ENCODE measurements at regions not wholly inside any gene's neighbourhood (a gene's known extent, or its start where the extent isn't known, plus 50 kb on each side); places are given as distances from the start of the nearest gene placed in this dataset.

- DNase-seq: no peak
Observed at GRCh38 chr14:55949708-55950107, 168.5 kb upstream of the PELI2 start.

DNA sequence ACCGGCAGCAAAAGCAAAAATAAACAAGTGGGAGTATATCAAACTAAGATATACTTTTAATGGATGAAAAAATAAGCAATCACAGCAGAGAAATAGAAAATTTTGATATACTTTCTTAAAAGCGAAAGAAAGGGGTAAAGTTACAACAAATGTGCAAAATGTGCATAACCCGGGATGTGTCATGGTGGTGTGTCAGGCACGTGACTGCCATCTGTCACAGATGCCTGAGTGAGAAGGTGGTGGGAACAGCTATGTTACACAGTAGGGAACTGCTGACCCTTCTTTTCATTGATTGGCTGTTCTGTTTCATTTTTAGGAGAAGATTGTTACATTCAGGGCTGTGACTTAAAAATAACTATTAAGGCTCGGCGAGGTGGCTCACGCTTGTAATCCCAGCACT lies 168.1 kb upstream of the PELI2 start:
- no peak for DNase-seq

- DNase-seq: no peak
Observed at GRCh38 chr14:55951341-55952206, 166.6 kb upstream of the PELI2 start.

- DNase-seq: no peak
Observed at GRCh38 chr14:55954108-55954507, 164.1 kb upstream of the PELI2 start.

DNA sequence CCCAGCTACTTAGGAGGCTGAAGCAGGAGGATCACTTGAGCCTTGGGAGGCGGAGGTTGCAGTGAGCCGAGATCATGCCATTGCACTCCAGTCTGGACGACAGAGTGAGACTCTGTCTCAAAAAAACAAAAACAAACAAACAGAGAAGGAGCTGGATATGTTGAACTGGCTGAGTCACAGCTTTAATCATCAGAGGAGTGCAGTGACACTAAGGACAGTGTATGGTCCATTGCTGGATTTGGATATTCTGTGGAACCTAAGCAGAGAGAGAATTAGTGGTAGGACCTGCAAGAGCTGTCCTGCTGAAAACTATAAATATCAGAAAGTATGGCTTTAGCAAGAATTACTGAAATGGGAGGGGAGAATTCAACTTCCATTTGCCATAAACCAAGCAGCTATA lies 163.0 kb upstream of the PELI2 start:
- no peak for DNase-seq

GRCh38 chr14:55957950-55958349 lies 160.3 kb upstream of the PELI2 start:
- no peak for DNase-seq

DNA sequence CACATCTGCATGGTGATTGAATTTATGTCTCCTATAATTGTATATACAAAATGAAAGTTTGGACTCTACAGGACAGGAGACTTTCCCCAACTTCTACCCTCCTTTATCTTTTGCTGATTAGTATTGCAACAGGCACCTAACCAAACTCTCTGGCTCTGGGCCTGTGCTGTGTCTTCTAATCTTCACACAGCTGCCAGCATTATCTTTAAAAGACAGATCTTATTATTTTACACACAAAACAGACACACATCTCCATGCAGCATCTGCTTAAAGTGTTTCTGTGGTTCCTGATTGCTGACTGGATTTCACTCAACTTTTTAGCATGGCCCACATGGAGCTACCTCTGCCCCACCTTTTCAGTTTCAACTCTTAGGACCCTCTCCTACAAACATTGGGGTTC lies 154.9 kb upstream of the PELI2 start:
- no peak for DNase-seq

DNA sequence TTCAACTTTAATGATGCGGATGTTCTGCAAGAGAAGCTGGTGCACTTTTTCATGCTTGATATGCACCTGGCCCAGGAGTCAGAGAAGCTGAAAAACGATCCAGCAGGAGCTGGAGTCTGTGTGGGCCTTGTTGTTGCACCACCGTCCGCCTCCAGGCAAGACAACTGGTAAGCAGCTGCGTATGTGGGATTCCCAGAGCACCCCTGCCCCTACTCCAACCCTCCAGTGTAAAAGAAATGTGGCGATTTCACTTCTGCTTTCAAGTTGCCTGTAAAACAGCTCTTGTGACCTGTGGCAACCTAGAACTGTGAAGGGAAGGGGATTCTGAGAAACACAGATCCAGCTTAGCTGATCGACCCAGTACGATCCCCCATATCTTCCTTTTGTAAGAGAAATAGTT lies 154.1 kb upstream of the PELI2 start:
- no peak for DNase-seq

DNA sequence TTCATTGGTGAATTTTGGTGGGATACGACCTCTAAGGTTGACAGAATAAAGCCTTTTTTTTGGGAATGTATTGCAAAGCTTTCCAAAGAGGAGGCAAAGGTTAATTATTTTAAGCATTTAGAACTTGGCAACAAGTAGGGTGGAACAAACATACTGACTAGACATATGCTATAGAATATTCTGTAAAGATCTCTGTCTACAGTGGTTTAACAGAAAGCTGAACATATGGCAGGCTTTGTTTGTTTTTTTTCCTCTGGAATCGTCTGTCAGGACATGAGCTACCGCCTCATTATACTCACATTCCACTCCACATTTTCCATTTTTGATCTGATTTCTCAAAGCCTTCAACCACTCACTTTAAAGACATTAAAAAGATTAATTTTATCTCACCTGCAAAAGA lies 153.4 kb upstream of the PELI2 start:
- no peak for DNase-seq

DNA sequence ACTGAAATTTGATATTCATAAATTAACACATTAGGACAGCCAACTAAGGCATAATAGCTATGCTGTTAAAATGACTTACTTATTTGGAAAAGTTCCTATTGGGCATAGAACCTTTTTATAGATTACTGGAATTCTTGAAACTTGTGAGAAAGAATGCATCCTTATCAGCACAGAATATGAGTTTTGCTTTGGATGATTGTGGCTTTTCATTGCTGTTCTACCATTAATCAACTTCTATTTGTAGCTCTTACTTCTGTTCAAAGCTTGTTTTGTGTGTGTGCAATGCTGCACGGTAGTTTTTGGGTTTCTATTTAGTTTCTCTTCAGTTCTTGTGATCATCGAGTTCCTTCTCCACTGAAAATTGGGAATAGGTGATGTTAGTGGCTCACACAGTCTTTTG lies 152.4 kb upstream of the PELI2 start:
- DNase-seq: no peak

DNA sequence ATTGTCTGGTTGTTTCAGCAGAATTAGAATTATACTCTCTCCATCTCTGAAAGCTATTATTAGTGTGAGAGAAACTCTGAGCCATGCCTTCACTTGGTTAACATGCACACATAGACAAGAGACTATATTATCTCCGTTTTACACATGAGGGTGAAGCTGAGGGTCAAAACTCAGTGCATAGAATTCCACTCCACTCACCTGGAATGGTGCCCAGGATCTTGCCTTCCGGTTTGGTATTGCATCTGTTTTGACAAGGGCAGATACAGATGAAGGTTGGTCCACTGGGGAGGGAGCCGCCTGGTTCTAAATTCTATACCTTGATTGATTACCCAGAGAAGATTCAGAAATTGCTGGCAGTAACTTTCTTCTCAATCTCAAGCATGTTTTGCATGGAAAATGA lies 149.5 kb upstream of the PELI2 start:
- DNase-seq: no peak

GRCh38 chr14:55973285-55973800 lies 144.9 kb upstream of the PELI2 start:
- no peak for DNase-seq

DNA sequence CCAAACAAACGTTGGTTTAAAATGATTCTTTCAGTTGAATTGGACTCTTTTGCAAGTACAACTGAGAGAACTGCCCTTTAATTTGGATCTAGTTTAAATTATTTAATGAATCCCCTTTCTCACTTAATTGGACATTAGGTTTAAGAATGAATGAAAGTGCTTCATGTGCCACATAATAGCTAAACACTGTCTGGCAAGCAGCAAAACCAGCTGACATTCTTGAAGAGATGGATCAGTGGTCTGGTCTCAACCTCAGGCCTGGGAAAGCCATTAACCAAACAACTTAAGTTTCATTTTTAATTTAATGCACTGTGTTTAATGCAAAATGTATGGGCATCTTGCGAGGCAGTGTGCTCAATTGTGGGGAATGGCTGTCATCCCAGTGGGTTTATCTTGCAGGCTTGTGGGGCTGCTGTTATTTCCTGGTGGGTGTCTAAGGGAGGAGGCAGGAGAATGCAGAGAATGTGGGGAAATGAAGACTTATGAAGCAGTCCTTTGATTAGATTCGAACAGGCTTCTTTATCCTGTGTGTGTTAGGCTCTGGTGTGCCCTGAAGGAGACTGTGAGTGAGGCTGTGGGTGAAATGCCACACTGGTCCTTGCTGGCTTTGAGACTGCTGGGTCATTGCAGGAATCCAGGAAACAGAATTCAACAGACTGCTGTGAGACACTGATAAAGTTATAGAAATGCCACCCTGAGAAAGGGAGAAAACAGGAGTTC lies 144.1 kb upstream of the PELI2 start:
- DNase-seq: no peak

DNA sequence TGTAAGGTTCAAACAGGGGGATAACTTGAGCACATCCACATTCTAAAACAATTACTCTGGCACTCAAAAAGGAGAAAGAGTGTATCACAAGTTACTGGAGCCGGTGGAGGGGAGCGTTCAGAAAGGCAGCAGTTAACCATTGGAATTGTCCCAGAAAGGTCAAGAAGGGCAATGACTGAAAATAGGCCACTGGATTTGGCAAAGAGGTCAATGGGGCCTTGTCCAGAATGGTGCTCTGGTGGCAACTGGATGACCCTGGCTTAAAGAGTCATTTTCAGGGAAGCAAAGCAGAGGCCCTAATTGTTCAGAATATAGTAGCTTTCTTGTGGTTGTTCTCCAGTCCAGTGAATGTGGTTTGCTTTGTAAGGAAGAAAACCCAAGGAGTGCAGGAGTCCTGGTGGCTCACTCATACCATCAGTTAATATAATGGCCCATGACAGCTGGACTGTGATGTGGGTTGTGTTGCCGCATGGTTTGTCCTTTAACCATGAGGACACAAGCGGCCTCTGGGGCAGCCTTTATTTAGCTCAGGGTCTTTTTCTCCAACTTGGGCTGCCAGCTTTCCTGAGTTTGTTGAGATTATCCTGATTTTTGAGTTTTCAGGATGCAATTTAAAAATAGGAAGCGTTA lies 142.8 kb upstream of the PELI2 start:
- no peak for DNase-seq

DNA sequence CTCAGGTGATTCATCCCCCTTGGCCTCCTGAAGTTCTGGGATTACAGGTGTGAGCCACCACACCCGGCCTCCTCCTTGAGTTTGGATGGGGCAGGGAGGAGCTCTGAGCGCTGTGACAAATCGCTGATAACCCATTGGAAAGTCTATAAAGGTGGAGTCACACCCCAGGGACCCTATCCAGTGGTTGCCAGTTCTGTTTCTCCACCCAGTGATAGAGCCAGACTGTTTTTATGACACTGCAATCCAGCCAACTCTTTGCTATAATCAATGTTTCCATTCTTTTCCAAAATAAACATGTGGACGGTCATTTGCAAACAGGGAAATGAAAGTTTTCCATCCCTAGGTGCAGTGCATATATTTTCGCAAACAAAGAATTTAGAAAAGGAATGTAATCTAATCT lies 142.0 kb upstream of the PELI2 start:
- no peak for DNase-seq

GRCh38 chr14:55976655-55977054 lies 141.6 kb upstream of the PELI2 start:
- no peak for DNase-seq

GRCh38 chr14:55977392-55978150 lies 140.6 kb upstream of the PELI2 start:
- no peak for DNase-seq

GRCh38 chr14:55979096-55979495 lies 139.1 kb upstream of the PELI2 start:
- no peak for DNase-seq

DNA sequence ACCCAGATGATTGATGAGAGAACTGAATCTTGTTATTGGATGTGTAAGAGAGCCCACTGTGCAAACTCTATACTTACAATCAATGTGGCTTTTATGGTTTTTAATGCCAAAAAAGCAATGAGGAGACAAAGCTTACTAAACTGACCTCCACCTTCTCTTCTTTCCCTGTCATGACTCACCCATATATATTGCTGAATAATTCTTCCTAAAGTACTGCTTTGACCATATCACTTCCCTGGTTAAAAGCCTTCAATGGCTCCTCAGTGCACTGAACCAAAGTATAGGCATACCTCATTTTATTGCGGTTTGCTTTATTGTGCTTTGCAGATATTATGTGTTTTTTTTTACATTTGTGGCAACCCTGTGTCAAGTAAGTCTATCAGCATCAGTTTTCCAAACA lies 138.4 kb upstream of the PELI2 start:
- DNase-seq: no peak

DNA sequence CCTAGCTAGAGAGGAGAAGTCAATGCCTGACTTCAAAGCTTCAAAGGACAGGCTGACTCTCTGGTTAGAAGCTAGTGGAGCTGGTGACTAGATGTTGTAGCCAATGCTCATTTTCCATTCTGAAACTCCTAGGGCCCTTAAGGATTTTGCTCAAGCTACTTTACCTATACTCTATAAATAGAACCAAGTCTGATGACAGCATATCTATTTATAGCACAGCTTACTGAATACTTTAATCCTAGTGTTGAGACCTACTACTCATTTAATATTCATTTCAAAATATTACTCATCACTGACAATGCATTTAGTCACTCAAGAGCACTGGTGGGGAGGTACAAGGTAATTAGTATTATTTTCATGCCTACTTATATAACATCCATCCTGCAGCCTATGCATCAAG lies 137.2 kb upstream of the PELI2 start:
- DNase-seq: no peak

- DNase-seq: no peak
Observed at GRCh38 chr14:55986069-55986468, 132.1 kb upstream of the PELI2 start.

DNA sequence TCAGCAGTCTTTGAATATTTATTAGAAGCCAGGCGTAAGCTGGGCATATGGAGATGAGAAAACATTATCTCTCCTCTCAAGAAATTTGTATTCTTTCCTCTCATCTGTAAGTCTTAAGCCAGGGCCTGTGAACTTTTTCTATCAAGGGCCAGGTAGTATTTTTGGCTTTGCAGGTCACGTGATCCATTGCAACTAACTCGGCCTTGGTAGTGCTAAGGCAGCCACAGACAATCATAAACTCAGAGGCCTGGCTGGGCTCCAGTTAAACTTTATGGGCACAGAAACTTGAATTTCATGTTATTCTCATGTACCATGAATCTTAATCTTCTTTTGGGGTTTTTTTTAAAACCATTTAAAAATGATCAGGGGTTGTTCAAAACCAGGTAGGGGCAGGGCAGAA lies 117.4 kb upstream of the PELI2 start:
- no peak for DNase-seq

- DNase-seq: no peak
Observed at GRCh38 chr14:56002342-56002741, 115.9 kb upstream of the PELI2 start.
